HG02798 (cell line): ENCODE measurements at regions not wholly inside any gene's neighbourhood (a gene's known extent, or its start where the extent isn't known, plus 50 kb on each side); places are given as distances from the start of the nearest gene placed in this dataset.
A peak's percentile ranks its signal among the peaks of the same experiment; 100 is the strongest.

Experiments used
- ATAC-seq: cut with Tn5 transposase; IDR thresholded peaks from one replicate; pipeline ENCODE4 v1.9.1; 2021; ENCODE audit warnings: mild to moderate bottlenecking; ENCODE audit not compliant: unreplicated experiment, poor library complexity

GRCh38 chr13:33454844-33455705 is 169.5 kb upstream of the STARD13 start:
- no peak for ATAC-seq

GRCh38 chr13:33459702-33460101 is 174.1 kb upstream of the STARD13 start:
- ATAC-seq, result no peak

- no peak for ATAC-seq
Measured at GRCh38 chr13:33462109-33462508, 176.6 kb upstream of the STARD13 start.

- no peak for ATAC-seq
Measured at GRCh38 chr13:33464345-33464744, 178.8 kb upstream of the STARD13 start.

- no peak for ATAC-seq
Measured at GRCh38 chr13:33466262-33466661, 180.7 kb upstream of the STARD13 start.

- ATAC-seq, result no peak
Measured at GRCh38 chr13:33467556-33467955, 182.0 kb upstream of the STARD13 start.

GRCh38 chr13:33471204-33471603 is 185.6 kb upstream of the STARD13 start:
- no peak for ATAC-seq

- no peak for ATAC-seq
Measured at GRCh38 chr13:33472446-33472845, 186.9 kb upstream of the STARD13 start.

GRCh38 chr13:33479105-33479504 is 193.6 kb upstream of the STARD13 start:
- ATAC-seq, result no peak

GRCh38 chr13:33480561-33480960 is 195.0 kb upstream of the STARD13 start:
- ATAC-seq, result no peak

GRCh38 chr13:33483471-33483870 is 197.9 kb upstream of the STARD13 start:
- ATAC-seq, result no peak

- no peak for ATAC-seq
Measured at GRCh38 chr13:33485247-33485646, 199.7 kb upstream of the STARD13 start.

- peak; percentile 66 for ATAC-seq
Measured at GRCh38 chr13:33487575-33488243, 202.2 kb upstream of the STARD13 start.

- ATAC-seq, result no peak
Measured at GRCh38 chr13:33489563-33489962, 204.0 kb upstream of the STARD13 start.

GRCh38 chr13:33490461-33491327 is 205.1 kb upstream of the STARD13 start:
- no peak for ATAC-seq

GRCh38 chr13:33493672-33494365 is 208.3 kb upstream of the STARD13 start:
- ATAC-seq, result no peak

GRCh38 chr13:33494596-33495204 is 209.1 kb upstream of the STARD13 start:
- ATAC-seq, result no peak

GRCh38 chr13:33496336-33496735 is 210.8 kb upstream of the STARD13 start:
- ATAC-seq, result no peak

- ATAC-seq, result no peak
Measured at GRCh38 chr13:33497146-33497845, 211.7 kb upstream of the STARD13 start.
